ENCODE measurements at regions not wholly inside any gene's neighbourhood (a gene's known extent, or its start where the extent isn't known, plus 50 kb on each side); places are given as distances from the start of the nearest gene placed in this dataset.

GRCh38 chr16:79662122-79662521 lies 61.6 kb upstream of the MAF start:
- H3K4me1 ChIP-seq = peaks cover 9% of the 10 kb centered on the region
- WGBS, 2 donors = 95 to 100% methylated on average over 1 of the region's 1 CpG
- H3K27ac ChIP-seq = no peak overlapping the region
- no peak for ATAC-seq
- H3K4me3 ChIP-seq = no peak overlapping the region
- no peaks in the 10 kb centered on the region for H3K9me3 ChIP-seq
- H3K36me3 ChIP-seq (replicated peaks in 1 of 2; ENCODE audit: insufficient read depth in 1 of 2, low read depth in 2 of 2) = no peaks in the 10 kb centered on the region
- no peak for DNase-seq
- intact Hi-C loops (cut with DNase I) = no loop called here
- H3K27me3 ChIP-seq = no peaks in the 10 kb centered on the region
- no peak for TF ChIP-seq POLR2A (IDR thresholded peaks at IDR 0.05)
- TF ChIP-seq CTCF (IDR thresholded peaks at IDR 0.05) = no peak

- whole genome bisulfite sequencing, 2 donors = 84 to 86% methylated on average over 5 of the region's 5 CpGs
- H3K27ac ChIP-seq = no peak overlapping the region
- H3K4me3 ChIP-seq = no peak overlapping the region
- H3K36me3 ChIP-seq (replicated peaks in 1 of 2; ENCODE audit: insufficient read depth in 1 of 2, low read depth in 2 of 2) = no peaks in the 10 kb centered on the region
- DNase-seq (no peak), ATAC-seq (no peak)
- intact Hi-C loops (cut with DNase I) = no loop called here
- TF ChIP-seq POLR2A (IDR thresholded peaks at IDR 0.05) (no peak), CTCF (IDR thresholded peaks at IDR 0.05) (no peak)
- no peaks in the 10 kb centered on the region for H3K27me3 ChIP-seq
- H3K4me1 ChIP-seq = peaks cover 9% of the 10 kb centered on the region
- H3K9me3 ChIP-seq = no peaks in the 10 kb centered on the region
These were observed 61.0 kb upstream of the MAF start for GRCh38 chr16:79661578-79661977.

GRCh38 chr16:79659344-79659743 lies 58.8 kb upstream of the MAF start:
- no peak for ATAC-seq
- WGBS, 2 donors = 65 to 75% methylated on average over 5 of the region's 5 CpGs
- TF ChIP-seq CTCF (IDR thresholded peaks at IDR 0.05) (no peak), POLR2A (IDR thresholded peaks at IDR 0.05) (no peak)
- Histone ChIP-seq H3K36me3 (replicated peaks in 1 of 2; ENCODE audit: insufficient read depth in 1 of 2, low read depth in 2 of 2) (no peaks in the 10 kb centered on the region), H3K27me3 (no peaks in the 10 kb centered on the region), H3K4me1 (peaks cover 4% of the 10 kb centered on the region), H3K4me3 (no peak overlapping the region), H3K9me3 (no peaks in the 10 kb centered on the region), H3K27ac (no peak overlapping the region)
- DNase-seq = no peak
- intact Hi-C loops (cut with DNase I) = no loop called here

DNA sequence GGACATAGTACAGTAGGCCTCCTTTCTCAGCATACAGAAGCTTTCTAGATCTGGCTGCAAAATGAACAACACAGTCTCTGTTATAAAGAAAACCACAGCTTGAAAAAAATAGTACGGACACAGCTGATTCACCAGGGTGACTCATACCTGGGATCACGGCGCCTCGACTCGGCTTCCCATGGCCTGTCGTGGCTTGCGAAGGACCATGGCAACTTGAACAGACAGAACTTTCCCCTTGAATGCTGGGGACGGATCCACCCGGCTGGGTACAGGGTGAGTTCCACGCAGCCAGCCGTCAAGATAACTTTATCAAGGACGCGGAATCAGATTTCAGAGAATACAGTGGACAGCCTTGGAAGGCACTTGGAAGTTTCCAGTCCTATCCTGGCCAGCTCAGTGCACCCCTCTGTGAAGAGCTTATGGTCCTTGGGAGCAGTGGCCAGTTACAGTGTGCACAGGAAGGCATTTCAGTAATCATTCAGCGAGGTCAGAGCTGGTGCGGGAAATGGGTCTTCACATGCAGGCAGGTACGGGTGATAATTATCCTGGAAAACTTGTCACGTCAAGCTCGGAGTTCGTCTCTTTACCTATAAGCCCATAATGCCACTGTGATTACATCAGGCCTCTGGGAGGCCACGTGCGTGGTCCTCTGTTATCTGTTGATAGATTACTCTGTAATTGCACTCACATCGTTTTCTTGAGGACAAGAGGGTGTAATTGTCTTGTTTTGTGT lies 57.9 kb upstream of the MAF start:
- no peak for TF ChIP-seq POLR2A (IDR thresholded peaks at IDR 0.05)
- TF ChIP-seq CTCF (IDR thresholded peaks at IDR 0.05) = no peak
- Histone ChIP-seq H3K27me3 (no peaks in the 10 kb centered on the region), H3K9me3 (no peaks in the 10 kb centered on the region), H3K4me3 (no peak overlapping the region), H3K36me3 (replicated peaks in 1 of 2; ENCODE audit: insufficient read depth in 1 of 2, low read depth in 2 of 2) (no peaks in the 10 kb centered on the region), H3K27ac (no peak overlapping the region), H3K4me1 (no peaks in the 10 kb centered on the region)
- intact Hi-C loops (cut with DNase I) = no loop called here
- WGBS, 2 donors = 76 to 89% methylated on average over 22 of the region's 22 CpGs
- ATAC-seq (no peak), DNase-seq (peak in 1 of 4 donors; percentile 5)

DNA sequence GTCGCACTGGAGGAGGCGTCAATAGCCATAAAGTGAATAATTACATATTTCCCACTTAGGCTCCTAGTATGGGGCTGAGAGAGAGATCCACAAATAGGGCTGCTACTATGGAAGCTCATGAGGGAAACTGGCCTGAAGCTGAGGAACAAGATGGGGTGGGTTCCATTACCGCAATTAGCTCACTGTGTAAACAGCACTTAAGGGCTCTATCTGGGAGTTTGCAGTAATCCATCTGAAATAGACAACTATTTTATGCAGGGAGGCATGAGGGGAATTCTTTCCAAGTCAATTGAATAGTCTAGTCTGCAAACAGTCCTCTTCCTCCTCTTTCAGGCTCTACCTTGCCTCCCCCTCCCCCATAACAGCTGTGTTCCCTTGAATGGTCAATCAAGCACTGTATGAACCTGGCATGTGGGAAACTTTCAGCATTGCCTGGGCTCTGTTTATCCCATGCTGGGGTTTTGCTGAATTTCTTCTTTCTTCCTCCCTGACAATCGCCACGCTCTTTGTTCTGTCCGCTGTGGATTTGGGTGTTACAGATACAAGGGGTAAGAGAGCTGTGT lies 56.1 kb upstream of the MAF start:
- Histone ChIP-seq H3K27ac (no peak overlapping the region), H3K4me3 (no peak overlapping the region), H3K36me3 (replicated peaks in 1 of 2; ENCODE audit: insufficient read depth in 1 of 2, low read depth in 2 of 2) (no peaks in the 10 kb centered on the region), H3K27me3 (no peaks in the 10 kb centered on the region), H3K9me3 (no peaks in the 10 kb centered on the region), H3K4me1 (no peaks in the 10 kb centered on the region)
- DNase-seq = peak in 1 of 4 donors; percentile 32
- intact Hi-C loops (cut with DNase I) = no loop called here
- WGBS, 2 donors = 71 to 82% methylated on average over 6 of the region's 6 CpGs
- no peak for ATAC-seq
- TF ChIP-seq CTCF (IDR thresholded peaks at IDR 0.05) = no peak
- no peak for TF ChIP-seq POLR2A (IDR thresholded peaks at IDR 0.05)
